Hematopoietic multipotent progenitor cell (in vitro differentiated cells): ENCODE measurements at regions not wholly inside any gene's neighbourhood (a gene's known extent, or its start where the extent isn't known, plus 50 kb on each side); places are given as distances from the start of the nearest gene placed in this dataset.

Experiments
- DNase-seq, 3 donors: peaks; one replicate each; pipeline ENCODE4 v3.0.0-alpha.2; 2011 to 2015; ENCODE audit warnings: low read depth in 2 of 3, low spot score in 2 of 3

DNA sequence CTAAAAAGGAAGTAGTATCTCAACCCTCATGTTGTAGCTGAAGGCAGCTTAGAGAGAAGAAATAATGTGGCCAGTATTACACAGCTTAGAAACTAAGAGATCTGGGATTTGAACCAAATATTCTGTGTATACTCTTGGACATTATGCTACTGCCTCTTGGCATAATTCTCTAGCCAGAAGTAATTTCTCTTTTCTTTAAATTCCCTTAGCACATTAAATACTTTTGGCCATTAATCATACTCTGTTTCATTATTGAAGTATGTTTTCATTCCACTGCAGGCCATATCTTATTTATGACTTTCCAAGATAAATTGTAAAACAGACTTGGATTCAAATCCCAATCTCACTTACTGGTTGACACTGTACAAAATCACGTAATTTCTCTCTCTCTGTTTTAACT lies 181.3 kb upstream of the SPAG17 start:
- no peak for DNase-seq

DNA sequence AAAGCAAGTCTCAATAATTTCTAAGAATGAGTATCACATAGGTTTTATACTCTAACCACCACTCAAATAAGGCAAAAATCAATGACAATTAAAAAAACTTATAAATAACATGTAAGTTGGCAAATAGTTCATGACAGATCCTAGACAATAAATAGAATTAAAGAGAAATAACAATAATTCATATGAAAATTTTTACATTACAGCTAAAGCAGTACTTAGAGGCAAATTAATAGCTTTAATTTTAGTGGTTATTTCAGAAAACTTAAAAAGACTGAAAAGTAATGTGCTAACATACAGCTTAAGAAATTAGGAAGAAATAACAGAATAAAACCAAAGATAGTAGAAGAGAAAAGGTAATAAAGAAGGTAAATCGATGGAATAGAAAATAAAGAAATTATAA lies 179.9 kb upstream of the SPAG17 start:
- no peak for DNase-seq

GRCh38 chr1:118363396-118363795 lies 178.4 kb upstream of the SPAG17 start:
- no peak for DNase-seq

- no peak for DNase-seq
These were observed 175.8 kb upstream of the SPAG17 start for GRCh38 chr1:118360817-118361216.

DNA sequence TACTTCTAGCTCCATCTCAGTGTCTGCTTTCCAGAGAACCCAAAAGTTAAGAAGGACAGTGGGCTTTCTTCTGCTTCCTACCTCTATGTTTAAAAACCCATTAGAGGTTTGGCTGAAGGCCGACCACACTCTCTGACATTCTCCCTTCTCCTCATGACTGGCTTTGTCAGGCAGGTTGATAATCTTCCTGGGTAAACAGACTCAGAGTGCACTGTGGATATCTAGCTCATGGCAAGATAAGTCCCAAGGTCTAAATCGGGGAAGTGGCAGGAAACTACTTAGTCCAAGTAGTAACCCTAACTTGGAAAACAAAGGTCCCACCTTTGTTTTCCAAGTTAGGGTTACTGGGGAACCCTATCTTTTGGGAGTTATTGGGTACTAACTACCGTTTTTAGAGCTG lies 161.9 kb upstream of the SPAG17 start:
- DNase-seq = no peak

DNA sequence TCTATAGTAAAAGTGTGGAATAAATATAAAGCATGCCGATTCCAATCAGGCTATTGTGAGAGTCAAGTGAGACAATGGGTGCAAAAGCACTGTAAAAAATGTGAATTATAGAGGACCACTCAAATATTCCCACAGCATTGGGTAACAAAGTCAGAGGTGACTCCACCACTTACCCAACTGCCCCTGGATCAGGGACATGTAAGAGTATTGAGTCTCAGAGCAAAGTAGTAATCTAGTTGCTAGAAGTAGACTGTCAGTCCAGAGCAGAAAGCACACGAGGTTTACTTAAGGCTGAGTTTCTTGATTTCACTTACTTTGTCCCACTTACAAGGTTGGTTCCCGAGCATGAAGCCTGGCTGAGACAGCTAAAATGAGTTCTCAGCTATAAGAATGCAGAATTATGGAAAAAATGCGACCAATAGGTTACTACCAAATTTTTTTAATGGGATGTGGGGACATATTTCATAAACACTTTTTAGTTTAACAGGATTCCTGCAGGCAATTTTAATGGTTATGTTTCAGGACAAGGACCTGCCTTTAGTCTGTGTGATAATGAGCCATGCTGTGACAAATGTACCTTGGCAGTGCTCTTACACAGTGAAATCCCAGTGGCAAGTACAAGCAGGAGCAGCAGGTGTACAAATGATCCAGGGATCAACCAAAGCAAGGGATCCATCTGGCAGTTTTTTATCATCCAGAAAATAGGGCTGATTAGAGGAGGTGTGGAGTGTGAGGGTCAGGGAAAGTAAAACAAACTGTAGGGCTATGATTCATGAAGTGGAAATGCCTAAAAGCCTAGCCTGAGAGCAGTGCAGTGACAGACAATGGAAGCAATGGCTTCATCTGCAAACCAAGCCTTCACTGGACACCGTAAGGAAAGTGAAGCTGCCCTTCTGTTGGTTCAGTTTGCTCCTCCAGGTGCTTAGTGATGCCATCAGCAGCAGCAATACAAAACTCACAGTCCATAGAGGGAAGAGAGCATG lies 156.2 kb upstream of the SPAG17 start:
- DNase-seq = no peak

DNA sequence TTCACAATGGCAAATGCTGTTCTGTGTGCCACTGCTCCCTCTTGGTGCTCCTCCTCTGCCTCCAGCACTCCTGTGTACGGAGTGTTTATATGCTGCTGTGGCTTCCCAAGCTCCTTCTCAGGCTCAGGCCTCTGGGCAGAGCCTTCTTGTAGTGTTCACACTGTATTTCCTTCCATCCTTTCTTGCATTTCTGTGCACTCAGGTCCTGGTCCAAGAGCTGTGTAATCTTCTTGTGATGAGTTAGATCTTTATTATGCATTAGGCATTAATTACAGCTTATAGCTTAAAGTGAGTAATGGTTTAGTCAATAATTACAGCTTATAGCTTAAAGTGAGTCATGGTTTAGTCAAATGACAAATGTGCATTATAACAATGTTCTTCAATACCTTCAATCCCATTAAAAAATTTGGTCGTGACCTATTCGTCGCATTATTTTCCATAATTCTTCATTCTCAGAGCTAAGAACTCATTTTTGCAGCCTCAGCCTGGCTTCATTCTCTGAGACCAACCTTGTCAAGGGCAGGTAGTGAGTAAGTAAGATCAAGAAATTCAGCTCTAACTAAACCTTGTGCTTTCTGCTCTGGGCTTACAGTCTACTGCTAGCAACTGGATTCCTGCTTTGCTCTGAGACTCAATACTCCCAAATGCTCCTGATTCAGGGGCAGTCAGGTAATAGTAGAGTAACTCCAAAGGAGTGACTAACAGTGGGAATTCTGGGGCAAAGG lies 154.5 kb upstream of the SPAG17 start:
- no peak for DNase-seq

DNA sequence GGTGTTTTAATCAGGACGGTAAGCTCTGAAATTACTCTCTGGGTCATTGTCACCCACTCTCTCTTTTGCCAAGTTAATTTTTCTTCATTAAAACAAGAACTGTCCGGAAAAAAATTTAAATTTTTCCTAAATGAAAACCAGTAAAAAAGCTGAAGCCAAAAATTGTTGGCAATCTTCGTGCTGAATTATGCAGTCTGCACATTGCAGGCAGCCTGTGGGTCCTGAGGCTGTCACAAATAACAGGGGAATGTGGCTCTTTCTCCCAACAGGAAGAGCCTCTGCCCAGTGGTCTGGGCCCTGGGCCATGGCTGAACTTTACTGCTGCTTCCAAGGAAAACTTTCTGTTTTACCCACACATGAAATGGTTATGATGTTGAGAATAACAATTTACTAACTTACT lies 153.9 kb upstream of the SPAG17 start:
- no peak for DNase-seq

GRCh38 chr1:118337346-118337745 lies 152.3 kb upstream of the SPAG17 start:
- DNase-seq = no peak

- DNase-seq = no peak
These were observed 150.3 kb upstream of the SPAG17 start for GRCh38 chr1:118335331-118335732.

- no peak for DNase-seq
These were observed 149.5 kb upstream of the SPAG17 start for GRCh38 chr1:118334506-118334905.

GRCh38 chr1:118333601-118334210 lies 148.7 kb upstream of the SPAG17 start:
- no peak for DNase-seq

DNA sequence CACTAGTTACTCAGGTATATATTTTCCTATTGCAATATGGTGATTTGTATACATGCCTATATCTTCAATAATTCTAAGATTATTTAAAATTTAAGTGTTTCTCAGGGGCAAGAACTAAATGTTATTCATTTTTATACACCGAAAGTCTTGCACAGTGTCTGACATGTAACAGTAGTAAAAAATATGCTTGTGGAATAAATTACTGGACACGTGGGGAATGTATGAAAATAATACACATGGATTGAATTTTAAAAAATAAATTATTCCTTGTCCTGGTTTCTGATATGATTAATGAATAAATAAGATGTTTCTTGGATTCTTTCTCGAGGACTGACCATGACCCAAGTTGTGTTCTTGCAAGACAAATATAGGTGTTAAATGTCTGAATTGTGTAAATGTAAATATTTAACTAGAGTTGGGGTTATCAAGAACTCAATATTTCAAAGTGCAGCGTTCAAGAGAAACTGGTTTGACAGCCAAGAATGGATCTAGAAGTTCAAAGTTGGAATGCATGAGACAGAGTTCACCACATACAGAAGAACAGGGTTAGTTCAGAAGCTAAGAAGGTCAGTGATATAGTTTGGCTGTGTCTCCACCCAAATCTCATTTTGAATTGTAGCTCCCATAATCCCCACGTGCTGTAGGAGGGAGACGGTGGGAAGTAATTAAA lies 142.1 kb upstream of the SPAG17 start:
- DNase-seq = no peak

DNA sequence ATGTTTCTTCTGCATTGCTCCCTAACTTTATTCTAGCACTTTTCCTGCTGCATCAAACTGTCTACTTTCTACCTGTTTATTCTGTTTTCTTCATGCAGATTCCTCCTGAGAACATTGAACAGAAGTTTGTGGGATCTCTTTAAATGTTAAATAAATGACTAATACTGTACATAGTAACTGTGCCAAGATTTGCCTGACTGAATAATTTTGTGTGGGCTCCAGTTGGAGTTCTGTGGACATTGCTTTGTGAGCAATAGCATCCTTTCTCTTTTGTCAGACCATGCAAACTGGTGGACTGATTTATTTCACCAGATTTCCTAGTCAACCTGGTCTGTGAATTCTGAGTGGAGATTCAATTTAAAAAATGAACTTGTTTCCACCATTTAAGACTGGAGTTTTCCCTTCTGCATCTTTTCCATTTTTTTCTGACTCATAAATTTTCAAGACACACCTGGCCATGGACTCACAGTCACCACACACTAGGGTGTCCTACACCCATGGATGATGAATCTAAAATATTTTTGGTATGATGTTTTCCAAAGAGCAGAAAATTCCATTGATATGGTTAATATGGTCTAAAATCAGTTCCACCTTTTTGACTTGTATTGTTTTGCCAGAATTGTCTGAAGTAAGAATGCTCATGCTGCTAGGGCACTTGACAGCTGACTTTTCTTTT lies 140.7 kb upstream of the SPAG17 start:
- DNase-seq = no peak

DNA sequence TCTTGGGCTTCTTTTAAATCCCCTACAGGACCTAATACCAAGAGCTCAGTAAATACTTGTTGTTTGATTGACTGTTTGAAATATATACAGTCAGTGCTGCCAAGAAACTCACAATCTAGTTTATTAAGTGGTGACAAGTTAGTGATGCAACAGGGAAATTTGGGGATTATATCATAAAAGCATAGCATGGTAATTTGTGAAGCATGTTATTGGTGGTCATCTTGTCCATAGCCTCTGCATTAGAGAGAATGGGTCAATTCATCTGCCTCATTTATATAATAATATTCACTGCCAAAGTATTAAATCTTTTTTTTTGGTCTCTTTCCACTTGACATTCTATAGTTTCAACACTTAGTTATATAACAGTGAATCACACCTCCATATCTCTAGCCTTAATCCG lies 138.2 kb upstream of the SPAG17 start:
- no peak for DNase-seq

DNA sequence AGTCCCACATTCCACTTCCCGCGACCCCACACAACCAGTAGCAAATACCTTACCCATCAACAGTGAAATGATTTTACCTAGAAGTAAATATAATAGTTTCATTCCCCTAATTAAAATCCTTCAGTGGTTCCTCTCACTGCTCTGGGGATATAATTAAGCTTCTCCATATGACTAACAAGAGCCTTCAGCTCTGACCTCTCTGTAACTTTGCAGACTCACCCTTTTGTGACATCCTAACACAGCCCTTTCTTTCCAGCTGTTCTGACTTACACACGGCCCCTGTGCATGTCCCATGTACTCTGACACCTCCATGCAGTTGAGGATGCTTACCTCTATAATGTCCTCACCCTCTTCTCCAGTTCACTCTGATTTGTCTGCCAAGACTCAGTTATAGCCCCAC lies 137.3 kb upstream of the SPAG17 start:
- no peak for DNase-seq

DNA sequence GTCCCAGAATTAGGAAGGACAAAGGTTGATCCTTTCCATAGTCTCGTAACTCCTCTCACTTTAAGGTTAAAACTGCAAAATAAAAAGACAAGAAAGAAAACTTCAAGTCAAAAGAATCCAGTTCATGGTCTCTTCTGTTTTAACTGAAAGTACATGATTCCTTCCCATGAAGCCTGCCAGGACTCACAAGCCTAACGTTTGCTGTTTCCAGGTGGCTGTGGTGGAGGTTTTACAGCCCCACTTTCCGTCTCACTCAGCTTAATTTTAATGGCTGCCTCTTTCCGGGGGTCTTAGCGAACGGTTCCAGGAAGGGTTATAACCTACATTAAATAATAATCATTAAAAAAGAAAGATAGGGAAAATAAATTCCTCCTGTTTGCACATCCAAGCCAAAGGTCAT lies 136.8 kb upstream of the SPAG17 start:
- no peak for DNase-seq

DNA sequence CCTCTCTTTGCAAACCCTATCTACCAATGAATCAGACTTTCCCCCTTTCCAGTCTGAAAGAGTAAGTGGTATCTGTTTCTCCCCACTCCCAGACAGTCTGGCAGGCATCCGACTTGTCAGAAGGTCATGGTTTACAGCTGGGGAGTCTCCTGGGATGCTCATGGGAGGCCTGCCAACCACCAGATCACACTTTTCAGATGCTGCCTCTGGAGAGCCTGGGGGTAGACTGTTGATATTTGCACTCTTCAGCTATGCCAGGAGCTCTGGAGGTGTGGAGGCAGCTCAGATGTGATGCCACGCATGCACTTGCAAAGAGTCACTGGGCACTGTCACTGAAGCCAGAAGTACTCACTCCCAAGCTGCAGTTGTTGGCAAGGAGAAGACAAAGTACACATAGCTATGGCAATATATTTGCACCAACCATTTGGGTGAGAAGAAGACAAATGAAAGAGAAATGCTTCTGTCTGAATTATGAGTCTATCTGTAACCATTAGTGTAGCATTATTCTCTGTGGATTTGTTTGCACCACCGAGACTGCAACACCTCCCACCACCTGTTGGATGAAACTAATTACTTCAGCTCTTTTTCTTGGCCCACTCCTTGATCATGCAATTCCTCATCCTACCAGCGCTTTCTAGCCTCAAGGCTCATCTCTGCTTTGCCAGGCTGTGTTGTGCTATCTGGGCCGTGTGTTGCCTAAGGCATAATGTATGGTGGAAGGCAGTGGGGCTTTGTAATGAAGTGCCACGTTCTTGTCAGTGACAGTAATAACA lies 133.0 kb upstream of the SPAG17 start:
- no peak for DNase-seq

DNA sequence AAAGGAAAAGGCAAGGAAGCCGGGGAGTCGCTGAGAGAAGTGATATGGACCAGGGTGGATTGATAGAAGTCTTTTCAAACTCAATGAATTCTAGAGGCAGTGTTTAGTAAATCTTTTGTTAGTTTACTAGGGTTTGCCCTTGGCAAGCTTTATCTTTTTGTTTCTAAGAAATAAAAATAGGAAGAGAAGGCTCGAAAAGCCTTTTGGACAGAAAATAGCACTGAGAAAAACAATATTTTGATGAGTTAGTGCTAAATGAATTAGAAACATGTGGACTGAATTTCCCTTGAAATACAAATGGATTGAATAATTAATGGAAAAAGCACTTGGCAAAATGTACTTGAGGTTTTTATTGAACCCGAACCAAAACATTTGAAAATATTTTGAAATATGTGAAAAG lies 121.8 kb upstream of the SPAG17 start:
- no peak for DNase-seq
